ENCODE measurements at regions not wholly inside any gene's neighbourhood (a gene's known extent, or its start where the extent isn't known, plus 50 kb on each side); places are given as distances from the start of the nearest gene placed in this dataset. TPM values are rescaled to one million over a fixed set of nuclear protein-coding genes. Genes with fewer than 3 reads are reported as not detected.
A peak's percentile ranks its signal among the peaks of the same experiment; 100 is the strongest.

DNA sequence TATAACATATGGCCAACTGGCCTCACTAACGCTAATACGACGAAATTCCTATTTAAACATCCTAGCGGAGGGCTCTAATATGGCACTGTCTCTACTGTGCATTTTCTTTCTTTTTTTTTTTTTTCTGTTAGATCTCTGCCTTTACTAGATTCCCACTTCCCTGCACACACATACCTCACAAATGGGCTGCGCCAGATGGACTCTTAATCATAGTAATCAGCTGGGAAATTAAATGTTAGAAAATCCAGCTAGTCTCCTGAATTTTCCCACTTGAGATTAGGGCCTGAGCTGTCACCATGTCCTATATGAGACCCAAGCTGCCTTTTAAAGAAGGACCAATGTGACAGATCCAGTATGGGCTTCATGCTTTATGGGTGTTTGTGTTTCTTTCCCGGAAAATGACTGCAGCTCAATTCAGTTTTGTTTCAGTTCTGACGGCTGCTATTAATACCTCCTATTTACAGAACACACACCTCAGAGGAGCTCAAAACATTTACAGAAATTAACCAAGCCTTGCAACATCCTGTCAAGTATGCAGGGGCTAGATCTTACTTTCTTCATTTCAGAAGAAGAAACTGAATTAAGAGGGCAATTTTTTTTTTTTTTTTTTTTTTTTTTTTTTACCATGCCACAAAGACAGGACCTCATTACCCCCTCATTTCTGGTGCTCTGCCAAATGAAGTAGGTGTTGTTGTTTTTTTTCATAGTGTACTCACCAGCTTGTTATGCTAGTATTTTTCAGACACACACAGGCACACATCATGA is 49.8 kb upstream of the BLID start:
- Histone ChIP-seq H3K27me3 (no peaks in the 10 kb centered on the region), H3K4me1 (peaks cover 0 to 64% (median 15%) of the 10 kb centered on the region in 4 donors), H3K27ac (peak overlapping the region in 2 of 4 donors; percentile 70 to 76), H3K4me3 (no peak overlapping the region), H3K36me3 (no peaks in the 10 kb centered on the region), H3K9me3 (no peaks in the 10 kb centered on the region)
- DNase-seq (ENCODE audit: low spot score in 2 of 2), result no peak
- WGBS, 2 donors, result 57 to 71% methylated on average over 7 of the region's 7 CpGs
- TF ChIP-seq EP300 (IDR thresholded peaks at IDR 0.05) (no peak), POLR2A (IDR thresholded peaks at IDR 0.05) (no peak), CTCF (IDR thresholded peaks at IDR 0.05) (no peak)

Small RNA genes lying in the stretch of these regions (small RNA-seq; reads per million reads assigned to genes)
- gene RNU4ATAC10P (not detected), gene RNU4ATAC5P (not detected), gene RNU6-592P (not detected)

Measured in tibial nerve (tissue), 4 donors.